HEK293 (cell line): ENCODE measurements at regions not wholly inside any gene's neighbourhood (a gene's known extent, or its start where the extent isn't known, plus 50 kb on each side); places are given as distances from the start of the nearest gene placed in this dataset.

Experiments
- CTCF ChIA-PET: fragments of 350-600 bp; formaldehyde crosslinking; extraction: SDS; loops from one replicate; lab custom pipeline; 2021; ENCODE audit warnings: antibody characterized with exemption; lab: Yijun Ruan, JAX
- POLR2A ChIA-PET: fragments of 300-600 bp; formaldehyde crosslinking; extraction: SDS; loops from one replicate; lab custom pipeline; 2020; ENCODE audit warnings: antibody characterized with exemption, inconsistent platforms; lab: Yijun Ruan, JAX
- H3K27ac ChIP-seq: fragments of 200-500 bp; sonication (Bioruptor generic); 2 replicates; pipeline ENCODE4 v1.5.1; 2014; ENCODE audit warnings: low read depth, low read length, control low read depth, inconsistent platforms; ENCODE audit errors: extremely low read depth
- H3K36me3 ChIP-seq, 2 experiments: fragments of 200-500 bp in 1 of 2; sonication (Bioruptor generic) in 1 of 2; 1 replicate in 1 of 2; 2 replicates in 1 of 2; pipeline ENCODE4 v1.5.1; 2014 to 2017; ENCODE audit warnings: inconsistent platforms in 2 of 2, low read length in 2 of 2; ENCODE audit not compliant: control insufficient read depth in 2 of 2, insufficient read depth in 1 of 2
- H3K4me1 ChIP-seq: fragments of 200-500 bp; sonication (Bioruptor generic); 2 replicates; pipeline ENCODE4 v1.5.1; 2014; ENCODE audit warnings: mild to moderate bottlenecking, low read length, inconsistent platforms; ENCODE audit not compliant: control insufficient read depth, insufficient read depth
- H3K4me3 ChIP-seq: 2 replicates; pipeline ENCODE4 v1.5.1; 2011; ENCODE audit warnings: low read depth, mild to moderate bottlenecking, control low read depth, low read length, moderate library complexity
- H3K9me3 ChIP-seq: fragments of 200-500 bp; sonication (Bioruptor generic); 2 replicates; pipeline ENCODE4 v1.5.1; 2014; ENCODE audit warnings: low read depth, low read length, inconsistent platforms; ENCODE audit not compliant: control insufficient read depth, insufficient read depth
- GLI4 ChIP-seq: fragments of 450-650 bp; formaldehyde crosslinking; IDR thresholded peaks from 2 replicates; pipeline ENCODE4 v1.5.1; 2016; ENCODE audit warnings: missing biosample characterization, missing genetic modification characterization
- PRDM1 ChIP-seq: fragments of 450-650 bp; formaldehyde crosslinking; IDR thresholded peaks from 2 replicates; pipeline ENCODE4; 2016; ENCODE audit warnings: missing biosample characterization, missing genetic modification characterization
- SCRT1 ChIP-seq: fragments of 450-650 bp; formaldehyde crosslinking; IDR thresholded peaks from 2 replicates; pipeline ENCODE4 v1.5.1; 2016; ENCODE audit warnings: missing biosample characterization, missing genetic modification characterization, borderline replicate concordance
- SP2 ChIP-seq: fragments of 450-650 bp; formaldehyde crosslinking; IDR thresholded peaks from 2 replicates; pipeline ENCODE4 v1.5.1; 2016; ENCODE audit warnings: missing biosample characterization, missing genetic modification characterization
- ZBTB7A ChIP-seq: fragments of 450-650 bp; formaldehyde crosslinking; IDR thresholded peaks from 2 replicates; pipeline ENCODE4 v1.5.1; 2016; ENCODE audit warnings: low read depth, missing biosample characterization, missing genetic modification characterization
- ZNF112 ChIP-seq: fragments of 450-650 bp; formaldehyde crosslinking; IDR thresholded peaks from 2 replicates; pipeline ENCODE4 v1.5.0; 2017; ENCODE audit warnings: missing biosample characterization, missing genetic modification characterization
- ZNF138 ChIP-seq: fragments of 450-650 bp; formaldehyde crosslinking; IDR thresholded peaks from 2 replicates; pipeline ENCODE4 v1.5.1; 2016; ENCODE audit warnings: missing biosample characterization, missing genetic modification characterization, borderline replicate concordance
- ZNF174 ChIP-seq: fragments of 450-650 bp; formaldehyde crosslinking; IDR thresholded peaks from 2 replicates; pipeline ENCODE4 v1.5.0; 2017; ENCODE audit warnings: missing biosample characterization, mild to moderate bottlenecking, missing genetic modification characterization
- ZNF19 ChIP-seq: fragments of 450-650 bp; formaldehyde crosslinking; IDR thresholded peaks from 2 replicates; pipeline ENCODE4; 2016; ENCODE audit warnings: missing biosample characterization, missing genetic modification characterization, low read depth
- ZNF214 ChIP-seq: fragments of 450-650 bp; formaldehyde crosslinking; IDR thresholded peaks from 2 replicates; pipeline ENCODE4 v1.5.1; 2017; ENCODE audit warnings: missing biosample characterization, mild to moderate bottlenecking, missing genetic modification characterization, borderline replicate concordance
- ZNF426 ChIP-seq: fragments of 450-650 bp; formaldehyde crosslinking; IDR thresholded peaks from 2 replicates; pipeline ENCODE4 v1.5.1; 2017; ENCODE audit warnings: missing biosample characterization, missing genetic modification characterization, mild to moderate bottlenecking, inconsistent platforms, moderate library complexity
- ZNF473 ChIP-seq: fragments of 450-650 bp; formaldehyde crosslinking; IDR thresholded peaks from 2 replicates; pipeline ENCODE4 v1.5.1; 2017; ENCODE audit warnings: missing biosample characterization, missing genetic modification characterization
- ZNF521 ChIP-seq: fragments of 450-650 bp; formaldehyde crosslinking; IDR thresholded peaks from 2 replicates; pipeline ENCODE4 v1.5.1; 2017; ENCODE audit warnings: missing biosample characterization, mild to moderate bottlenecking, missing genetic modification characterization
- ZNF548 ChIP-seq: fragments of 450-650 bp; formaldehyde crosslinking; IDR thresholded peaks from 2 replicates; pipeline ENCODE4 v1.5.1; 2016; ENCODE audit warnings: missing biosample characterization, missing genetic modification characterization
- ZNF610 ChIP-seq: fragments of 450-650 bp; formaldehyde crosslinking; IDR thresholded peaks from 2 replicates; pipeline ENCODE4 v1.5.1; 2016; ENCODE audit warnings: missing biosample characterization, missing genetic modification characterization, borderline replicate concordance
- ZNF701 ChIP-seq: fragments of 450-650 bp; formaldehyde crosslinking; IDR thresholded peaks from 2 replicates; pipeline ENCODE4 v1.5.1; 2016; ENCODE audit warnings: missing biosample characterization, missing genetic modification characterization
- TF ChIP-seq, protein P1 (sequence below): fragments of 450-650 bp; formaldehyde crosslinking; IDR thresholded peaks from 2 replicates; pipeline ENCODE4 v1.5.1; 2016; ENCODE audit warnings: missing biosample characterization, missing genetic modification characterization
- TF ChIP-seq, protein P2 (sequence below): fragments of 450-650 bp; formaldehyde crosslinking; IDR thresholded peaks from 2 replicates; pipeline ENCODE4 v1.5.1; 2016; ENCODE audit warnings: missing biosample characterization, missing genetic modification characterization, borderline replicate concordance
- TF ChIP-seq, protein P3 (sequence below): fragments of 450-650 bp; IDR thresholded peaks from 2 replicates; pipeline ENCODE4 v1.5.1; 2018; ENCODE audit warnings: missing biosample characterization, mild to moderate bottlenecking, missing genetic modification characterization

DNA sequence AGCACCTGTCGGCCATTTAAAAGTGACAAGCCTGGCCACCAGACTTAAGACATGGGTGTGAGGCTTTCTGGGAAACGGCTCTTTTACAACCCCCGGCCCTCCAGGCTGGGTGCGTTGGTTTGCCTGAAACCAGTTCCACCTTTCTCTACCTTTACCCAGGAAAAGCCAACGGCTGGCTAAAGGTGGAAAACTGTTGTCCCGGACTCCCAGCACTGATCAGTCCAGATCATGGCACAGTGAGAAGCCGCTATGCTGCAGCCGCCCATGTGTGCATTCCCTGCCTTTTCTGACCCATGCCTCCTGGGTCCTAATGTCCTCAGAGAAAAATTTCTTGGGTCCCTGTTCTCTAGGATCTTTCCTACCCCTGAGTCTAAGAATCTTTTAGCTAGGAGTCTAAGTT, 655.7 kb upstream of the HS3ST5 start:
- no peak overlapping the region for H3K27ac ChIP-seq
- POLR2A ChIA-PET = no interaction called here
- TF ChIP-seq ZNF174 (tag by site-specific recombination) = no peak
- no peak for TF ChIP-seq ZNF19
- TF ChIP-seq ZNF473 (tag by site-specific recombination) = no peak
- no peak for TF ChIP-seq ZNF138 (tag by site-specific recombination)
- no peak for TF ChIP-seq ZBTB7A
- TF ChIP-seq, protein P1, sequence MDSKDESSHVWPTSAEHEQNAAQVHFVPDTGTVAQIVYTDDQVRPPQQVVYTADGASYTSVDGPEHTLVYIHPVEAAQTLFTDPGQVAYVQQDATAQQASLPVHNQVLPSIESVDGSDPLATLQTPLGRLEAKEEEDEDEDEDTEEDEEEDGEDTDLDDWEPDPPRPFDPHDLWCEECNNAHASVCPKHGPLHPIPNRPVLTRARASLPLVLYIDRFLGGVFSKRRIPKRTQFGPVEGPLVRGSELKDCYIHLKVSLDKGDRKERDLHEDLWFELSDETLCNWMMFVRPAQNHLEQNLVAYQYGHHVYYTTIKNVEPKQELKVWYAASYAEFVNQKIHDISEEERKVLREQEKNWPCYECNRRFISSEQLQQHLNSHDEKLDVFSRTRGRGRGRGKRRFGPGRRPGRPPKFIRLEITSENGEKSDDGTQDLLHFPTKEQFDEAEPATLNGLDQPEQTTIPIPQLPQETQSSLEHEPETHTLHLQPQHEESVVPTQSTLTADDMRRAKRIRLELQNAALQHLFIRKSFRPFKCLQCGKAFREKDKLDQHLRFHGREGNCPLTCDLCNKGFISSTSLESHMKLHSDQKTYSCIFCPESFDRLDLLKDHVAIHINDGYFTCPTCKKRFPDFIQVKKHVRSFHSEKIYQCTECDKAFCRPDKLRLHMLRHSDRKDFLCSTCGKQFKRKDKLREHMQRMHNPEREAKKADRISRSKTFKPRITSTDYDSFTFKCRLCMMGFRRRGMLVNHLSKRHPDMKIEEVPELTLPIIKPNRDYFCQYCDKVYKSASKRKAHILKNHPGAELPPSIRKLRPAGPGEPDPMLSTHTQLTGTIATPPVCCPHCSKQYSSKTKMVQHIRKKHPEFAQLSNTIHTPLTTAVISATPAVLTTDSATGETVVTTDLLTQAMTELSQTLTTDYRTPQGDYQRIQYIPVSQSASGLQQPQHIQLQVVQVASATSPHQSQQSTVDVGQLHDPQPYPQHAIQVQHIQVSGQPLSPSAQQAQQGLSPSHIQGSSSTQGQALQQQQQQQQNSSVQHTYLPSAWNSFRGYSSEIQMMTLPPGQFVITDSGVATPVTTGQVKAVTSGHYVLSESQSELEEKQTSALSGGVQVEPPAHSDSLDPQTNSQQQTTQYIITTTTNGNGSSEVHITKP = no peak
- no peak for TF ChIP-seq ZNF701 (tag by site-specific recombination)
- no peak for TF ChIP-seq ZNF548 (tag by site-specific recombination)
- TF ChIP-seq, protein P2, sequence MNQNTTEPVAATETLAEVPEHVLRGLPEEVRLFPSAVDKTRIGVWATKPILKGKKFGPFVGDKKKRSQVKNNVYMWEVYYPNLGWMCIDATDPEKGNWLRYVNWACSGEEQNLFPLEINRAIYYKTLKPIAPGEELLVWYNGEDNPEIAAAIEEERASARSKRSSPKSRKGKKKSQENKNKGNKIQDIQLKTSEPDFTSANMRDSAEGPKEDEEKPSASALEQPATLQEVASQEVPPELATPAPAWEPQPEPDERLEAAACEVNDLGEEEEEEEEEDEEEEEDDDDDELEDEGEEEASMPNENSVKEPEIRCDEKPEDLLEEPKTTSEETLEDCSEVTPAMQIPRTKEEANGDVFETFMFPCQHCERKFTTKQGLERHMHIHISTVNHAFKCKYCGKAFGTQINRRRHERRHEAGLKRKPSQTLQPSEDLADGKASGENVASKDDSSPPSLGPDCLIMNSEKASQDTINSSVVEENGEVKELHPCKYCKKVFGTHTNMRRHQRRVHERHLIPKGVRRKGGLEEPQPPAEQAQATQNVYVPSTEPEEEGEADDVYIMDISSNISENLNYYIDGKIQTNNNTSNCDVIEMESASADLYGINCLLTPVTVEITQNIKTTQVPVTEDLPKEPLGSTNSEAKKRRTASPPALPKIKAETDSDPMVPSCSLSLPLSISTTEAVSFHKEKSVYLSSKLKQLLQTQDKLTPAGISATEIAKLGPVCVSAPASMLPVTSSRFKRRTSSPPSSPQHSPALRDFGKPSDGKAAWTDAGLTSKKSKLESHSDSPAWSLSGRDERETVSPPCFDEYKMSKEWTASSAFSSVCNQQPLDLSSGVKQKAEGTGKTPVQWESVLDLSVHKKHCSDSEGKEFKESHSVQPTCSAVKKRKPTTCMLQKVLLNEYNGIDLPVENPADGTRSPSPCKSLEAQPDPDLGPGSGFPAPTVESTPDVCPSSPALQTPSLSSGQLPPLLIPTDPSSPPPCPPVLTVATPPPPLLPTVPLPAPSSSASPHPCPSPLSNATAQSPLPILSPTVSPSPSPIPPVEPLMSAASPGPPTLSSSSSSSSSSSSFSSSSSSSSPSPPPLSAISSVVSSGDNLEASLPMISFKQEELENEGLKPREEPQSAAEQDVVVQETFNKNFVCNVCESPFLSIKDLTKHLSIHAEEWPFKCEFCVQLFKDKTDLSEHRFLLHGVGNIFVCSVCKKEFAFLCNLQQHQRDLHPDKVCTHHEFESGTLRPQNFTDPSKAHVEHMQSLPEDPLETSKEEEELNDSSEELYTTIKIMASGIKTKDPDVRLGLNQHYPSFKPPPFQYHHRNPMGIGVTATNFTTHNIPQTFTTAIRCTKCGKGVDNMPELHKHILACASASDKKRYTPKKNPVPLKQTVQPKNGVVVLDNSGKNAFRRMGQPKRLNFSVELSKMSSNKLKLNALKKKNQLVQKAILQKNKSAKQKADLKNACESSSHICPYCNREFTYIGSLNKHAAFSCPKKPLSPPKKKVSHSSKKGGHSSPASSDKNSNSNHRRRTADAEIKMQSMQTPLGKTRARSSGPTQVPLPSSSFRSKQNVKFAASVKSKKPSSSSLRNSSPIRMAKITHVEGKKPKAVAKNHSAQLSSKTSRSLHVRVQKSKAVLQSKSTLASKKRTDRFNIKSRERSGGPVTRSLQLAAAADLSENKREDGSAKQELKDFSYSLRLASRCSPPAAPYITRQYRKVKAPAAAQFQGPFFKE (tag by site-specific recombination) = no peak
- TF ChIP-seq ZNF521 (tag by site-specific recombination) = no peak
- no peak for TF ChIP-seq ZNF214 (tag by site-specific recombination)
- no peak for TF ChIP-seq SCRT1 (tag by site-specific recombination)
- TF ChIP-seq PRDM1 (tag by site-specific recombination) = no peak
- TF ChIP-seq ZNF426 (tag by site-specific recombination) = no peak
- H3K4me3 ChIP-seq = no peak overlapping the region
- no peaks in the 10 kb centered on the region for H3K4me1 ChIP-seq
- H3K9me3 ChIP-seq = no peaks in the 10 kb centered on the region
- no peaks in the 10 kb centered on the region for H3K36me3 ChIP-seq
- CTCF ChIA-PET = no interaction called here

DNA sequence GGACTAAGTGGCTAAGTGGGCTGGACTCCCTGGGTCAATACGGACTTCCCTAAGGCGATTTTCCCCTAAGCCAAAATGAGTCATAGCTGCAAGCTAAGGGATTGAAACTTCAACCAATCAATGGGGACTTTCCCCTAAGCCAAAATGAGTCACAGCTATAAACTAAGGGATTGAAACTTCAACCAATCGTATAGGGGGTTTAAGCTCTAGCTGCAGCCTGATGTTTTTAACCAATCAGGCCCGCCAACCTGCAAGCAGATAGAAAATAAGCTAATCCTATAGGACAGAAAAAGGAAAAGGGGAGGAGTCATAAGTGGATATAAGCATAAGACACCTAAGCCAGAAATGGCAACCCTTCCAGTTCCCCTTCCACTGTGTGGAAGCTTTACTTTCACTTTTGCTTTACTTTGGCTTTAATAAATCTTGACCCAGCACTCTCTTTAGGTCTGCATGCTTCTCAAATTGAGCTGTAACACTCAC, 655.0 kb upstream of the HS3ST5 start:
- Histone ChIP-seq H3K9me3 (no peaks in the 10 kb centered on the region), H3K27ac (no peak overlapping the region), H3K36me3 (no peaks in the 10 kb centered on the region), H3K4me3 (no peak overlapping the region), H3K4me1 (no peaks in the 10 kb centered on the region)
- POLR2A ChIA-PET = no interaction called here
- CTCF ChIA-PET = no interaction called here
- TF ChIP-seq ZNF610 (tag by site-specific recombination) = no peak
- TF ChIP-seq, protein P3, sequence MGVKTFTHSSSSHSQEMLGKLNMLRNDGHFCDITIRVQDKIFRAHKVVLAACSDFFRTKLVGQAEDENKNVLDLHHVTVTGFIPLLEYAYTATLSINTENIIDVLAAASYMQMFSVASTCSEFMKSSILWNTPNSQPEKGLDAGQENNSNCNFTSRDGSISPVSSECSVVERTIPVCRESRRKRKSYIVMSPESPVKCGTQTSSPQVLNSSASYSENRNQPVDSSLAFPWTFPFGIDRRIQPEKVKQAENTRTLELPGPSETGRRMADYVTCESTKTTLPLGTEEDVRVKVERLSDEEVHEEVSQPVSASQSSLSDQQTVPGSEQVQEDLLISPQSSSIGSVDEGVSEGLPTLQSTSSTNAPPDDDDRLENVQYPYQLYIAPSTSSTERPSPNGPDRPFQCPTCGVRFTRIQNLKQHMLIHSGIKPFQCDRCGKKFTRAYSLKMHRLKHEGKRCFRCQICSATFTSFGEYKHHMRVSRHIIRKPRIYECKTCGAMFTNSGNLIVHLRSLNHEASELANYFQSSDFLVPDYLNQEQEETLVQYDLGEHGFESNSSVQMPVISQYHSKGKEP = no peak
- TF ChIP-seq ZNF426 (tag by site-specific recombination) = no peak
- TF ChIP-seq ZNF112 (tag by site-specific recombination) = no peak
- no peak for TF ChIP-seq GLI4 (tag by site-specific recombination)
- TF ChIP-seq SP2 = peak; percentile 45
